ENCODE measurements at regions not wholly inside any gene's neighbourhood (a gene's known extent, or its start where the extent isn't known, plus 50 kb on each side); places are given as distances from the start of the nearest gene placed in this dataset.
"Not testable (repeated sequence)": the region's sequence is repeated elsewhere in the genome, so short reads cannot be mapped to it uniquely, and the experiment has no call there.

GRCh38 chr7:13803134-13803533 lies 186.3 kb downstream of the ETV1 start:
- TF ChIP-seq, protein P1, sequence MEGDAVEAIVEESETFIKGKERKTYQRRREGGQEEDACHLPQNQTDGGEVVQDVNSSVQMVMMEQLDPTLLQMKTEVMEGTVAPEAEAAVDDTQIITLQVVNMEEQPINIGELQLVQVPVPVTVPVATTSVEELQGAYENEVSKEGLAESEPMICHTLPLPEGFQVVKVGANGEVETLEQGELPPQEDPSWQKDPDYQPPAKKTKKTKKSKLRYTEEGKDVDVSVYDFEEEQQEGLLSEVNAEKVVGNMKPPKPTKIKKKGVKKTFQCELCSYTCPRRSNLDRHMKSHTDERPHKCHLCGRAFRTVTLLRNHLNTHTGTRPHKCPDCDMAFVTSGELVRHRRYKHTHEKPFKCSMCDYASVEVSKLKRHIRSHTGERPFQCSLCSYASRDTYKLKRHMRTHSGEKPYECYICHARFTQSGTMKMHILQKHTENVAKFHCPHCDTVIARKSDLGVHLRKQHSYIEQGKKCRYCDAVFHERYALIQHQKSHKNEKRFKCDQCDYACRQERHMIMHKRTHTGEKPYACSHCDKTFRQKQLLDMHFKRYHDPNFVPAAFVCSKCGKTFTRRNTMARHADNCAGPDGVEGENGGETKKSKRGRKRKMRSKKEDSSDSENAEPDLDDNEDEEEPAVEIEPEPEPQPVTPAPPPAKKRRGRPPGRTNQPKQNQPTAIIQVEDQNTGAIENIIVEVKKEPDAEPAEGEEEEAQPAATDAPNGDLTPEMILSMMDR (IDR thresholded peaks at IDR 0.05; ENCODE audit: insufficient read depth, low read depth, low read length), result no peak
- DNase-seq (ENCODE audit: low read depth), result no peak
- ChIA-PET CTCF (no interaction called here), POLR2A (no interaction called here)
- Histone ChIP-seq H3K4me3 (ENCODE audit: low read depth, low read length) (no peak overlapping the region), H3K27me3 (ENCODE audit: control insufficient read depth, insufficient read depth, low read length) (no peaks in the 10 kb centered on the region), H3K36me3 (ENCODE audit: control insufficient read depth, insufficient read depth, low read length) (no peaks in the 10 kb centered on the region)

DNA sequence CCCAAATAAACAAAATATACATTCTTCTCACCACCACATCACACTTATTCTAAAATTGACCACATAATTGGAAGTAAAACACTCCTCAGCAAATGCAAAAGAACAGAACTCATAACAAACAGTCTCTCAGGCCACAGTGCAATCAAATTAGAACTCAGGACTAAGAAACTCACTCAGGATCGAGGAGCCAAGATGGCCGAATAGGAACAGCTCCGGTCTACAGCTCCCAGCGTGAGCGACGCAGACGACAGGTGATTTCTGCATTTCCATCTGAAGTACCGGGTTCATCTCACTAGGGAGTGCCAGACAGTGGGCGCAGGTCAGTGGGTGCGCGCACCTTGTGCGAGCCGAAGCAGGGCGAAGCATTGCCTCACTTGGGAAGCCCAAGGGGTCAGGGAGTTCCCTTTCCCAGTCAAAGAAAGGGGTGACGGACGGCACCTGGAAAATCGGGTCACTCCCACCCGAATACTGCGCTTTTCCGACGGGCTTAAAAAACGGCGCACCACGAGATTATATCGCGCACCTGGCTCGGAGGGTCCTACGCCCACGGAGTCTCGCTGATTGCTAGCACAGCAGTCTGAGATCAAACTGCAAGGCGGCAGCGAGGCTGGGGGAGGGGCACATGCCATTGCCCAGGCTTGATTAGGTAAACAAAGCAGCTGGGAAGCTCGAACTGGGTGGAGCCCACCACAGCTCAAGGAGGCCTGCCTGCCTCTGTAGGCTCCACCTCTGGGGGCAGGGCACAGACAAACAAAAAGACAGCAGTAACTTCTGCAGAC lies 183.2 kb downstream of the ETV1 start:
- H3K4me3 ChIP-seq (ENCODE audit: low read depth, low read length); POLR2A ChIA-PET; DNase-seq (ENCODE audit: low read depth); H3K36me3 ChIP-seq (ENCODE audit: control insufficient read depth, insufficient read depth, low read length); H3K27me3 ChIP-seq (ENCODE audit: control insufficient read depth, insufficient read depth, low read length); CTCF ChIA-PET: not testable (repeated sequence)

DNA sequence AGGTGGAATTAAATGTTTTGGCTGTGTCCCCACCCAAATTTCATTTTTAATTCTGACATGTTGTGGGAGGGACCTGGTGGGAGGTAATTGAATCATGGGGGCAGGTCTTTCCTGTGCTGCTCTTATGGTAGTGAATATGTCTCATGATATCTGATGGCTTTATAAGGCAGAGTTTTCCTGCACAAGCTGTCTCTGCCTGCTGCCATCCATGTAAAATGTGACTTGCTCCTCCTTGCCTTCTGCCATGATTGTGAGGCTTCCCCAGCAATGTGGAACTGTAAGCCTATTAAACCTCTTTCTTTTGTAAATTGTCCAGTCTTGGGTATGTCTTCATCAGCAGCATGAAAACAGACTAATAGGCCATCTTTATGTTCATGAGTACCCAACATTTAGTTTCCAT lies 172.2 kb downstream of the ETV1 start:
- H3K4me3 ChIP-seq (ENCODE audit: low read depth, low read length); H3K36me3 ChIP-seq (ENCODE audit: control insufficient read depth, insufficient read depth, low read length); CTCF ChIA-PET; POLR2A ChIA-PET; H3K27me3 ChIP-seq (ENCODE audit: control insufficient read depth, insufficient read depth, low read length); DNase-seq (ENCODE audit: low read depth): not testable (repeated sequence)

DNA sequence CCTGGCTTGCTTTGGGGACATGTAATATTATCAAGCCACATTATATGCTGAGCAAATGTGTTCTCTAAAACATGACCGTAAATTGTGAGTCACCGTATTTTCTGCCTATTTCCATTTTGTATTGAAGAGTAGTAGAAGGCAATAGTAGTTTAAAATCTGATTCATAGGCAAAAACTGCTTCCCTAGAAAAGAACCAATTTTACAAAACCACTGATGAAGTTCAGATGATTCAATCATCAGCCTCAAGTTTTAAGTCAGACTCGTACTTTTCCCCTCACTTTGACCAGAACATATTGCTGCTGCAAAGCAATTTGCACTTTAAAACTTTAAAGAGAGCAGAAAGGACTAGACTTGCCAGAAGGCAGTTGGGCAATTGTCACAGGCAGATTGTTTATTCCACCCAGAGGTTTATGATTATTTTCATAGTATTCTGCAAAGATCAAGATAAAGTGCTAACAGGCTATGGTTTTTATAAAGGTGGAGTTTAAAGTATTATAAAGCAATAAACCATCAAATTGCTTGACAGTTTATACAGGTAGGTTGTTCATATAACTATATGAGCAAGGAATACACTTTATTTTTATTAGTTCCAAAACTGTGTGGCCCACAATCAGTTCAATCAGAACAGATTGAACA lies 168.2 kb downstream of the ETV1 start:
- DNase-seq (ENCODE audit: low read depth), result no peak
- Histone ChIP-seq H3K36me3 (ENCODE audit: control insufficient read depth, insufficient read depth, low read length) (no peaks in the 10 kb centered on the region), H3K4me3 (ENCODE audit: low read depth, low read length) (no peak overlapping the region), H3K27me3 (ENCODE audit: control insufficient read depth, insufficient read depth, low read length) (no peaks in the 10 kb centered on the region)
- ChIA-PET POLR2A (no interaction called here), CTCF (no interaction called here)
- TF ChIP-seq, protein P1 (IDR thresholded peaks at IDR 0.05; ENCODE audit: insufficient read depth, low read depth, low read length), result no peak

DNA sequence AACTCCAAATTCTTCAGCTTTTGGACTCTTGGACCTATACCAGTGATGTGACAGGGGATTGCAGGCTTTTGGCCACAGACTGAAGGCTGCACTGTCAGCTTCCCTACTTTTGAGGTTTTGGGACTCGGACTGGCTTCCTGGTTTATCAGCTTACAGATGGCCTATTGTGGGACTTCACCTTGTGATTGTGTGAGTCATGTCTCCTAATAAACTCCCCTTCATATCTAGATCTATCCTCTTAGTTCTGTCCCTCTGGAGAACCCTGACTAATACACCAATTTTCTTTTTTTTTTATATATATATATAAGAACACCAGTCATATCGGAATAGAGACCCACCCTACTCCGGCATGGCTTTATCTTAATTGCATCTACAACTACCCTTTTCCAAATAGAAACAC lies 166.8 kb downstream of the ETV1 start:
- POLR2A ChIA-PET, result no interaction called here
- TF ChIP-seq, protein P1 (IDR thresholded peaks at IDR 0.05; ENCODE audit: insufficient read depth, low read depth, low read length), result no peak
- DNase-seq (ENCODE audit: low read depth), result no peak

DNA sequence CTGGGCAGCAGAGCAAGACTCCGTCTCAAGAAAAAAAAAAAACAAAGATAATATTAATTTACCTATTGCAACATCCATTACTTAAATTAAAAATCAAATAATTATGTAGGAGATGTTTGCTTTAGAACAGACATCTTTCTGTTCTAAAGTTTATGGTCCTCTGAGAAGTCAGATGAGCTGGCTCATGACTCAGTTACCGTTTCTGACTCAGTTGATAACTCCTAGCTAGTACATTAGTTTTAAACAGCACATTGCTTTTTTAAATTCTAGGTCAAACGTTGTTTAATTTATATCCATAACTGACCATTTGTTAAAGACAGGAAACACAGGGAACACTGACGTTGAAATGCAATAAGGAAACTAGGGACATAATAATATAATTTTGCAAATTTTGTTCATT lies 162.7 kb downstream of the ETV1 start:
- no peak for DNase-seq (ENCODE audit: low read depth)
- ChIA-PET POLR2A (no interaction called here), CTCF (no interaction called here)
- no peak overlapping the region for H3K4me3 ChIP-seq (ENCODE audit: low read depth, low read length)
- H3K36me3 ChIP-seq (ENCODE audit: control insufficient read depth, insufficient read depth, low read length), result no peaks in the 10 kb centered on the region
- H3K27me3 ChIP-seq (ENCODE audit: control insufficient read depth, insufficient read depth, low read length), result no peaks in the 10 kb centered on the region
- TF ChIP-seq, protein P1 (IDR thresholded peaks at IDR 0.05; ENCODE audit: insufficient read depth, low read depth, low read length), result no peak

More for the DNA sequence above, 166.8 kb downstream of the ETV1 start:
- H3K4me3 ChIP-seq (ENCODE audit: low read depth, low read length), result no peak overlapping the region
- H3K36me3 ChIP-seq (ENCODE audit: control insufficient read depth, insufficient read depth, low read length), result no peaks in the 10 kb centered on the region
- CTCF ChIA-PET, result no interaction called here
- no peaks in the 10 kb centered on the region for H3K27me3 ChIP-seq (ENCODE audit: control insufficient read depth, insufficient read depth, low read length)

Data from BJ (cell line).